Endothelial cell of umbilical vein (primary cell): ENCODE measurements at regions not wholly inside any gene's neighbourhood (a gene's known extent, or its start where the extent isn't known, plus 50 kb on each side); places are given as distances from the start of the nearest gene placed in this dataset.

Experiments
- BruUV-seq: library from RNA; stranded (reverse); fragments of 400-500 nt; replicated peaks from 2 replicates; lab custom pipeline; 2021; lab: Mats Ljungman, UMichigan
- CTCF ChIA-PET: fragments of 300-600, 350-600 bp; sonication (Branson Sonifier 250); formaldehyde crosslinking; loops from one replicate; lab custom pipeline; 2021; ENCODE audit warnings: antibody characterized with exemption, inconsistent platforms; lab: Charles Lee
- POLR2A ChIA-PET: fragments of 300-600, 350-600 bp; sonication (Branson Sonifier 250); formaldehyde crosslinking; loops from one replicate; lab custom pipeline; 2021; ENCODE audit warnings: antibody characterized with exemption, inconsistent platforms; lab: Charles Lee
- DNase-seq: peaks from one replicate; pipeline ENCODE4 v3.0.0-alpha.2; 2011; ENCODE audit warnings: low read depth, low spot score
- FAIRE-seq: peaks from 2 replicates; lab custom pipeline; 2011; peaks lifted over from hg19 to GRCh38; lab: Jason Lieb, UNC
- H2AFZ ChIP-seq: 2 replicates; pipeline ENCODE4 v1.6.0; 2012; ENCODE audit warnings: low read depth, low read length, control low read depth, inconsistent platforms
- H3K27ac ChIP-seq: 2 replicates; pipeline ENCODE4 v1.5.1; 2011; ENCODE audit warnings: low read depth, mild to moderate bottlenecking, control low read depth, low read length, moderate library complexity; ENCODE audit not compliant: insufficient read depth
- H3K27me3 ChIP-seq, 2 experiments: 2 replicates each; pipeline versions ENCODE4 v1.6.0 to v1.6.1; 2011; ENCODE audit warnings: low read length in 2 of 2, mixed read lengths in 1 of 2; ENCODE audit not compliant: control insufficient read depth in 2 of 2, insufficient read depth in 2 of 2
- H3K36me3 ChIP-seq, 2 experiments: 2 replicates in 1 of 2; 3 replicates in 1 of 2; pipeline ENCODE4 v1.5.1; 2011; ENCODE audit warnings: low read length in 2 of 2, mild to moderate bottlenecking in 1 of 2, moderate library complexity in 1 of 2; ENCODE audit not compliant: control insufficient read depth in 2 of 2, insufficient read depth in 2 of 2; ENCODE audit errors: extremely low read depth in 1 of 2
- H3K4me1 ChIP-seq: 3 replicates; pipeline ENCODE4 v1.5.1; 2011; ENCODE audit warnings: mild to moderate bottlenecking, low read length; ENCODE audit not compliant: control insufficient read depth, insufficient read depth; ENCODE audit errors: extremely low read depth
- H3K4me2 ChIP-seq: 2 replicates; pipeline ENCODE4 v1.6.1; 2011; ENCODE audit warnings: low read length, control low read depth, mixed read lengths; ENCODE audit not compliant: insufficient read depth
- H3K4me3 ChIP-seq, 3 experiments: fragments of 200-600 bp in 1 of 3; sonication (generic), shearing (Covaris generic) in 1 of 3; replicated peaks in 1 of 3; 2 replicates each; pipeline ENCODE4 v1.5.1; 2011 to 2016; ENCODE audit warnings: control low read depth in 3 of 3, low read length in 3 of 3, mild to moderate bottlenecking in 2 of 3, inconsistent platforms in 1 of 3, low read depth in 1 of 3, moderate library complexity in 1 of 3; ENCODE audit not compliant: insufficient read depth in 1 of 3
- H3K79me2 ChIP-seq: 2 replicates; pipeline ENCODE4 v1.6.0; 2012; ENCODE audit warnings: low read length, inconsistent platforms; ENCODE audit not compliant: control insufficient read depth, insufficient read depth
- H3K9ac ChIP-seq: replicated peaks from 2 replicates; pipeline ENCODE3; 2011; ENCODE audit warnings: low read length, control low read depth; ENCODE audit not compliant: insufficient read depth; ENCODE audit errors: extremely low read depth
- H3K9me1 ChIP-seq: replicated peaks from 3 replicates; pipeline ENCODE4 v1.6.0; 2011; ENCODE audit warnings: mild to moderate bottlenecking, low read length; ENCODE audit not compliant: control insufficient read depth, insufficient read depth; ENCODE audit errors: extremely low read depth
- H3K9me3 ChIP-seq: replicated peaks from 2 replicates; pipeline ENCODE4 v1.5.1; 2012; ENCODE audit warnings: low read length, inconsistent platforms; ENCODE audit not compliant: control insufficient read depth, insufficient read depth
- H4K20me1 ChIP-seq: replicated peaks from 2 replicates; pipeline ENCODE3; 2011; ENCODE audit warnings: mild to moderate bottlenecking, low read length; ENCODE audit not compliant: control insufficient read depth, insufficient read depth; ENCODE audit errors: extremely low read depth
- CTCF ChIP-seq, 2 donors: IDR thresholded peaks; 1 replicate in 1 of 2; 2 replicates in 1 of 2; pipeline ENCODE4 v1.5.1; 2011; ENCODE audit warnings: low read length in 2 of 2, mild to moderate bottlenecking in 2 of 2, moderate library complexity in 2 of 2, control low read depth in 1 of 2, inconsistent platforms in 1 of 2, low read depth in 1 of 2; ENCODE audit not compliant: insufficient read depth in 1 of 2; ENCODE audit errors: extremely low read depth in 1 of 2
- EZH2 ChIP-seq: IDR thresholded peaks from 2 replicates; pipeline ENCODE4 v1.6.1; 2012; ENCODE audit warnings: borderline replicate concordance, low read depth, mild to moderate bottlenecking, moderate library complexity, low read length, inconsistent platforms; ENCODE audit not compliant: severe bottlenecking
- FOS ChIP-seq: IDR thresholded peaks from 2 replicates; pipeline ENCODE4 v1.6.1; 2011; ENCODE audit warnings: mild to moderate bottlenecking, low read length, moderate library complexity, borderline replicate concordance; ENCODE audit not compliant: insufficient read depth
- JUN ChIP-seq: IDR thresholded peaks from 2 replicates; pipeline ENCODE4 v1.6.1; 2011; ENCODE audit warnings: borderline replicate concordance, low read depth; ENCODE audit not compliant: insufficient read length, insufficient read depth
- MYC ChIP-seq: IDR thresholded peaks from one replicate; pipeline ENCODE4 v1.6.1; 2011; ENCODE audit warnings: mild to moderate bottlenecking, low read depth, low read length
- POLR2AphosphoS5 ChIP-seq: IDR thresholded peaks from 2 replicates; pipeline ENCODE4 v1.6.1; 2012; ENCODE audit warnings: low read depth, mild to moderate bottlenecking, control low read depth, low read length, moderate library complexity; ENCODE audit not compliant: insufficient read depth
- dilution Hi-C: fragments of 300-500 bp; cut with MboI; formaldehyde crosslinking; loops from one replicate; pipeline ENCODE4 v1.15.0; 2019; ENCODE audit warnings: low sequenced_read_pairs; ENCODE audit not compliant: extremely low pct_ligation_motif_present
- intact Hi-C: fragments of 100-400 bp; cut with micrococcal nuclease; formaldehyde crosslinking; loops from one replicate; pipeline ENCODE4 v1.10.0; 2022

GRCh38 chr2:187174582-187174981, 273.5 kb downstream of the CALCRL start:
- Histone ChIP-seq H2AFZ (no peak overlapping the region), H3K27ac (no peak overlapping the region), H3K9ac (no peak overlapping the region), H3K9me1 (no peaks in the 10 kb centered on the region), H3K9me3 (no peaks in the 10 kb centered on the region), H3K79me2 (no peaks in the 10 kb centered on the region), H3K4me3 (no peak overlapping the region), H3K4me1 (no peaks in the 10 kb centered on the region), H4K20me1 (no peaks in the 10 kb centered on the region), H3K36me3 (no peaks in the 10 kb centered on the region), H3K27me3 (no peaks in the 10 kb centered on the region), H3K4me2 (no peak overlapping the region)
- intact Hi-C loops, result no loop called here
- DNase-seq (no peak), FAIRE-seq (no peak)
- ChIA-PET POLR2A (no interaction called here), CTCF (interaction anchor here (1.3 to 1.6 kb wide), 4 partner anchors 8 to 36 kb away, joined by 3 to 4 read pairs (median 3); no protein-coding TSS in a partner anchor)
- TF ChIP-seq CTCF (IDR thresholded peaks at IDR 0.05; ENCODE audit: extremely low read depth in 1 of 2, insufficient read depth in 1 of 2, low read depth in 1 of 2, low read length in 2 of 2) (peak; percentile 37 to 45), POLR2AphosphoS5 (no peak)
- no TSS peak for BruUV-seq
- dilution Hi-C loops, result no loop called here

GRCh38 chr2:187171318-187171717, 276.7 kb downstream of the CALCRL start:
- intact Hi-C loops, result no loop called here
- no peak for FAIRE-seq

More at GRCh38 chr2:187171318-187171717, 276.7 kb downstream of the CALCRL start:
- Histone ChIP-seq H3K36me3 (no peaks in the 10 kb centered on the region), H3K9ac (no peak overlapping the region), H3K4me2 (no peak overlapping the region), H4K20me1 (no peaks in the 10 kb centered on the region), H3K4me3 (no peak overlapping the region), H3K9me3 (no peaks in the 10 kb centered on the region), H3K4me1 (peaks cover 11% of the 10 kb centered on the region), H3K9me1 (no peaks in the 10 kb centered on the region), H3K27ac (no peak overlapping the region), H3K79me2 (no peaks in the 10 kb centered on the region), H3K27me3 (no peaks in the 10 kb centered on the region), H2AFZ (no peak overlapping the region)
- dilution Hi-C loops, result no loop called here
- TF ChIP-seq FOS (no peak), POLR2AphosphoS5 (no peak), MYC (no peak), EZH2 (no peak), CTCF (IDR thresholded peaks at IDR 0.05; ENCODE audit: extremely low read depth in 1 of 2, insufficient read depth in 1 of 2, low read depth in 1 of 2, low read length in 2 of 2) (no peak), JUN (no peak)
- CTCF ChIA-PET, result no interaction called here
- DNase-seq, result no peak
- BruUV-seq, result no TSS peak
- POLR2A ChIA-PET, result no interaction called here
